NCI-H187 treated with DMSO at 0.1 percent for 48 hours (cell line): ENCODE measurements at regions not wholly inside any gene's neighbourhood (a gene's known extent, or its start where the extent isn't known, plus 50 kb on each side); places are given as distances from the start of the nearest gene placed in this dataset.
"Not testable (repeated sequence)": the region's sequence is repeated elsewhere in the genome, so short reads cannot be mapped to it uniquely, and the experiment has no call there.

Experiments
- DNase-seq: peaks from one replicate; lab custom pipeline; 2025; lab: John Stamatoyannopoulos, UW

GRCh38 chr7:19296617-19297016, 151.4 kb upstream of the FERD3L start:
- DNase-seq, result no peak

- no peak for DNase-seq
Measured at GRCh38 chr7:19295376-19295775, 150.2 kb upstream of the FERD3L start.

GRCh38 chr7:19294619-19295018, 149.4 kb upstream of the FERD3L start:
- DNase-seq, result no peak

- no peak for DNase-seq
Measured at GRCh38 chr7:19293431-19293830, 148.2 kb upstream of the FERD3L start.

GRCh38 chr7:19290968-19291367, 145.7 kb upstream of the FERD3L start:
- no peak for DNase-seq

GRCh38 chr7:19290066-19290465, 144.8 kb upstream of the FERD3L start:
- DNase-seq, result no peak

GRCh38 chr7:19284596-19285300, 139.5 kb upstream of the FERD3L start:
- DNase-seq, result no peak

- DNase-seq, result no peak
Measured at GRCh38 chr7:19284136-19284535, 138.9 kb upstream of the FERD3L start.

- DNase-seq, result no peak
Measured at GRCh38 chr7:19275000-19275399, 129.8 kb upstream of the FERD3L start.

GRCh38 chr7:19272329-19272728, 127.1 kb upstream of the FERD3L start:
- DNase-seq, result not testable (repeated sequence)

- DNase-seq, result no peak
Measured at GRCh38 chr7:19269301-19269700, 124.1 kb upstream of the FERD3L start.

GRCh38 chr7:19268737-19269136, 123.5 kb upstream of the FERD3L start:
- no peak for DNase-seq

GRCh38 chr7:19262826-19263225, 117.6 kb upstream of the FERD3L start:
- DNase-seq, result no peak

GRCh38 chr7:19249281-19249680, 104.1 kb upstream of the FERD3L start:
- no peak for DNase-seq

- DNase-seq, result no peak
Measured at GRCh38 chr7:19248681-19249080, 103.5 kb upstream of the FERD3L start.

GRCh38 chr7:19248115-19248514, 102.9 kb upstream of the FERD3L start:
- no peak for DNase-seq

GRCh38 chr7:19247017-19247416, 101.8 kb upstream of the FERD3L start:
- no peak for DNase-seq

GRCh38 chr7:19242246-19242645, 97.0 kb upstream of the FERD3L start:
- no peak for DNase-seq

- DNase-seq, result no peak
Measured at GRCh38 chr7:19239951-19240350, 94.7 kb upstream of the FERD3L start.

GRCh38 chr7:19235680-19236079, 90.5 kb upstream of the FERD3L start:
- DNase-seq, result no peak

- DNase-seq, result no peak
Measured at GRCh38 chr7:19224951-19225350, 79.7 kb upstream of the FERD3L start.

- no peak for DNase-seq
Measured at GRCh38 chr7:19215412-19215811, 70.2 kb upstream of the FERD3L start.

- no peak for DNase-seq
Measured at GRCh38 chr7:19213746-19214145, 68.5 kb upstream of the FERD3L start.

GRCh38 chr7:19210893-19211413, 65.7 kb upstream of the FERD3L start:
- DNase-seq, result no peak
